IPS-20b (cell line): ENCODE measurements at regions not wholly inside any gene's neighbourhood (a gene's known extent, or its start where the extent isn't known, plus 50 kb on each side); places are given as distances from the start of the nearest gene placed in this dataset.
"Not testable (repeated sequence)": the region's sequence is repeated elsewhere in the genome, so short reads cannot be mapped to it uniquely, and the experiment has no call there.

Experiments
- H3K27ac ChIP-seq: one replicate; pipeline ENCODE4 v1.5.1; 2013; ENCODE audit warnings: low read length
- H3K27me3 ChIP-seq: 2 replicates; pipeline ENCODE4 v1.6.1; 2013; ENCODE audit warnings: mild to moderate bottlenecking, low read length, inconsistent platforms; ENCODE audit not compliant: insufficient read depth
- H3K36me3 ChIP-seq: 2 replicates; pipeline ENCODE4 v1.6.1; 2013; ENCODE audit warnings: low read depth, mild to moderate bottlenecking, inconsistent platforms, low read length, moderate library complexity; ENCODE audit not compliant: insufficient read depth
- H3K4me1 ChIP-seq: 2 replicates; pipeline ENCODE4 v1.6.1; 2013; ENCODE audit warnings: mild to moderate bottlenecking, control low read depth, inconsistent platforms, low read length, moderate library complexity; ENCODE audit not compliant: insufficient read depth
- H3K4me3 ChIP-seq: 2 replicates; pipeline ENCODE4 v1.5.1; 2013; ENCODE audit warnings: mild to moderate bottlenecking, low read length, inconsistent platforms
- H3K9ac ChIP-seq: 2 replicates; pipeline ENCODE4 v1.6.1; 2013; ENCODE audit warnings: low read depth, mild to moderate bottlenecking, inconsistent platforms, low read length, moderate library complexity
- H3K9me3 ChIP-seq: 2 replicates; pipeline ENCODE4 v1.6.1; 2013; ENCODE audit warnings: mild to moderate bottlenecking, low read depth, low read length, inconsistent platforms; ENCODE audit not compliant: insufficient read depth

- Histone ChIP-seq H3K9ac (no peak overlapping the region), H3K9me3 (no peaks in the 10 kb centered on the region), H3K27me3 (no peaks in the 10 kb centered on the region), H3K27ac (no peak overlapping the region), H3K4me3 (no peak overlapping the region), H3K4me1 (no peaks in the 10 kb centered on the region), H3K36me3 (no peaks in the 10 kb centered on the region)
Measured at GRCh38 chr2:150260636-150261035, 226.8 kb downstream of the RND3 start.

GRCh38 chr2:150259746-150260145 lies 227.7 kb downstream of the RND3 start:
- no peaks in the 10 kb centered on the region for H3K27me3 ChIP-seq
- H3K4me1 ChIP-seq: no peaks in the 10 kb centered on the region
- H3K27ac ChIP-seq: no peak overlapping the region
- no peak overlapping the region for H3K9ac ChIP-seq
- H3K36me3 ChIP-seq: no peaks in the 10 kb centered on the region
- no peak overlapping the region for H3K4me3 ChIP-seq
- no peaks in the 10 kb centered on the region for H3K9me3 ChIP-seq

- H3K9ac ChIP-seq: no peak overlapping the region
- no peaks in the 10 kb centered on the region for H3K36me3 ChIP-seq
- H3K27me3 ChIP-seq: no peaks in the 10 kb centered on the region
Measured at GRCh38 chr2:150258781-150259307, 228.6 kb downstream of the RND3 start.

DNA sequence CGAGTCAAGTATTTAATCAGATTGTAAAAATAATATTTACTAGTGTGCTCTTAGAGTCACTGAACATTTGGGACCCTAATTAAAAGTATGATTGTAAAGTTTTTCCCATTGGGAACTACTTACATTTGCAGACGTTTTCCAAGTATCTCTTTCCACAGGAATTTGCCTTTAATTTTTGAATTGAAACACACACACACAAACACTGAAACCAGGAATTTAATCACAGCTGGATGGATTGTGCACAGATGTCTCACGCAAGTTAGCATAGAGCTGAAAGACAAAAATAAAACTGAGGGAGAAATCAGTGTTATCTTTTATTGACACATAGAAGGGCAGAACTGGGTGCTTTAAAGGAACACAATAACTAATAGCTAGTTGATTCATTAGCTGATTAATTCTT lies 230.7 kb downstream of the RND3 start:
- Histone ChIP-seq H3K9ac (no peak overlapping the region), H3K36me3 (no peaks in the 10 kb centered on the region), H3K9me3 (no peaks in the 10 kb centered on the region), H3K4me3 (no peak overlapping the region), H3K27ac (no peak overlapping the region), H3K27me3 (no peaks in the 10 kb centered on the region), H3K4me1 (no peaks in the 10 kb centered on the region)

More at GRCh38 chr2:150258781-150259307, 228.6 kb downstream of the RND3 start:
- Histone ChIP-seq H3K27ac (no peak overlapping the region), H3K4me3 (no peak overlapping the region), H3K9me3 (no peaks in the 10 kb centered on the region), H3K4me1 (no peaks in the 10 kb centered on the region)

DNA sequence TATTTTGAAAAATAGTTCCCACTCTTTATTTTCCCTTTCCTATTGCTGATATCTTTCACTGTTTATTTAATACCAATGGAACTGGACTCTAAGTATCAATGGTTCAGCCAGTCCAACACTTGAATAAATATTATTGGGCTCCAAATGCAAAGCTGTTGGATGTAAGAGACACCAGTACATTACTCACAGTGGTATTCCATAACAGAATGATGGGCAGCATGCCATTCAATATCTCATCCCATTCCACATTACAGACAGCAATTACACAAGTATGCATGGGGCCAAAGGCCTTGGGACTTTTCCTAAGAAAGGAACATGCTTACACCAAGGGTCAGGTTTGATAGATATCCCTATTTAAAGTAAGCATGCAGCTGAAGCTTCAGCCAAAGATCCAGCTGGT lies 231.9 kb downstream of the RND3 start:
- Histone ChIP-seq H3K36me3 (no peaks in the 10 kb centered on the region), H3K9me3 (no peaks in the 10 kb centered on the region), H3K4me1 (no peaks in the 10 kb centered on the region), H3K4me3 (no peak overlapping the region), H3K9ac (no peak overlapping the region), H3K27ac (no peak overlapping the region), H3K27me3 (no peaks in the 10 kb centered on the region)

DNA sequence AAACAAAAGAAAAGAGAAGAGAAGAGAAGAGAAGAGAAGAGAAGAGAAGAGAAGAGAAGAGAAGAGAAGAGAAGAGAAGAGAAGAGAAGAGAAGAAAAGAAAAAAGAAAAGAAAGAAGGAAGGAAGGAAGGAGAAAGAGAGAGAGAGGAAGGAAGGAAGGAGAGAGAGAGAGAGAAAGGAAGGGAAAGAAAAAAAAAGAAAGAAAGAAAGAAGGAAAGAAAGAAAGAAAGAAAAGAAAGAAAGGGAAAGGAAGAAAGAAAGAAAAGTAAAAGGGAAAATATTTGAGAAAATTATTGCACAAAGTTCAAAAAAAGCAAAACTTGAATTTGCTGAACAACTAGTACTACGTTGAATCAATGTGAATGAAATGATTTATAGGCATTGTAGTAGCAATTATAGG lies 237.7 kb downstream of the RND3 start:
- H3K4me1 ChIP-seq, H3K36me3 ChIP-seq, H3K27me3 ChIP-seq, H3K4me3 ChIP-seq, H3K9me3 ChIP-seq, H3K9ac ChIP-seq, H3K27ac ChIP-seq: not testable (repeated sequence)

DNA sequence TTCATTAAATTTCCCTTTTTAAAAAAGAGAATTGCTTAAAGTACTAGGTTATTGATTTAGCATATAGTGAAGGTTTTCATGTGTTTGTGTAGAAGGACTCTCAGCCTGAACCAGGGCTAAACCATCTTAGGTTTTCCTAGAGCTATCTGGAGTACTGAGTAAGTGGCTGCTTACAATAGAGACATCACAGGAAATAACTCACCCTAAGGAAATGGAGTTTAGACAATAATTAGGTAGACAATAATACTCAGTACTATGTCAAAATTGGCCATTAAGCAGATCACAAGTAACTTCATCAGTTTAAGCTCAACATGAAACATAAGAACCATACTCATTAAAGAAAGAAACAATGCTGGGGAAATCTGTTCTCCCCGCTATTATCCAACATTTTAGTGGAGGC lies 240.0 kb downstream of the RND3 start:
- Histone ChIP-seq H3K4me1 (no peaks in the 10 kb centered on the region), H3K27ac (no peak overlapping the region), H3K4me3 (no peak overlapping the region), H3K9ac (no peak overlapping the region), H3K36me3 (no peaks in the 10 kb centered on the region), H3K9me3 (no peaks in the 10 kb centered on the region), H3K27me3 (no peaks in the 10 kb centered on the region)

- Histone ChIP-seq H3K27ac (no peak overlapping the region), H3K9me3 (no peaks in the 10 kb centered on the region), H3K4me1 (no peaks in the 10 kb centered on the region), H3K27me3 (no peaks in the 10 kb centered on the region), H3K36me3 (no peaks in the 10 kb centered on the region), H3K4me3 (no peak overlapping the region), H3K9ac (no peak overlapping the region)
Measured at GRCh38 chr2:150234787-150235446, 252.6 kb downstream of the RND3 start.

- Histone ChIP-seq H3K27ac (no peak overlapping the region), H3K9me3 (no peaks in the 10 kb centered on the region), H3K4me1 (no peaks in the 10 kb centered on the region), H3K9ac (no peak overlapping the region), H3K36me3 (no peaks in the 10 kb centered on the region), H3K27me3 (no peaks in the 10 kb centered on the region), H3K4me3 (no peak overlapping the region)
Measured at GRCh38 chr2:150232871-150233270, 254.6 kb downstream of the RND3 start.

DNA sequence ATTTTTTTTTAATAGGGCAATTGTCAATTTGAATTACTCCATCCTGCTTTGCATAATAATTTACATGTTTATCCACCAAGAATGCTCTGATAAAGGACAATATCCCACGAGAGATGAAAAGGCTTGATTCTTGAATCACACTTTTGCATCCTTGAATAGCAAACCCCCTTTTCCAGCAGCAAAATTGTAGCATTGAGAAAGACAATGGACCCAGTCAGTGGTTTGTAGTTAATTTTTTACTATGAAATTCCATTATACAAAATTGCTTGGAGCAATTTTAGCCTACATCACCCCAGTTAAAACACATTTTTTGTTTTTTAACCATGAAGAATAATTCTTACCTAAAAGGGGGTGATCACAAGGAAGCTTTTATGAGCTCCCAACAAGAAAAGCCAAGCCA lies 255.1 kb downstream of the RND3 start:
- H3K9me3 ChIP-seq: no peaks in the 10 kb centered on the region
- no peaks in the 10 kb centered on the region for H3K36me3 ChIP-seq
- H3K4me3 ChIP-seq: no peak overlapping the region
- no peaks in the 10 kb centered on the region for H3K4me1 ChIP-seq
- H3K27me3 ChIP-seq: no peaks in the 10 kb centered on the region
- H3K27ac ChIP-seq: no peak overlapping the region
- H3K9ac ChIP-seq: no peak overlapping the region

DNA sequence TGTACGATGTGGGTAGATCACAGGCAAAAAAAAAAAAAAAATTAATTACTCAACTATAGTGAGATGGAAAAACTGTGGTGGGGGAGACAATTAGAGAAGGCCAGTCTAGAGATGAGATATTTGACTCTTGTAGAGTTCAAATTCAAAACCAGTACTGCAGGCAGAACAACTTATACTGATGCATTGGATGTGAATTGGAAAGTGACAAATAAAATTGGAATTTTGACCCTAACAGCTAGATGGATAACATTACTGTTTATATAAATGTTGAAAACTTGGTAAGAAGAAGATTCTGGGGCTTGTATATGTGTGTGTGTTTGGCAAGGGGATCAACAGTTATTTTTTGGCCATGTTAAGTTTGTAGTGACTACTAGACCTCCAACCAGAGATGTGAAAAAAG lies 256.9 kb downstream of the RND3 start:
- H3K9ac ChIP-seq: no peak overlapping the region
- H3K27ac ChIP-seq: no peak overlapping the region
- H3K4me1 ChIP-seq: no peaks in the 10 kb centered on the region
- no peak overlapping the region for H3K4me3 ChIP-seq
- no peaks in the 10 kb centered on the region for H3K9me3 ChIP-seq
- no peaks in the 10 kb centered on the region for H3K27me3 ChIP-seq
- no peaks in the 10 kb centered on the region for H3K36me3 ChIP-seq

DNA sequence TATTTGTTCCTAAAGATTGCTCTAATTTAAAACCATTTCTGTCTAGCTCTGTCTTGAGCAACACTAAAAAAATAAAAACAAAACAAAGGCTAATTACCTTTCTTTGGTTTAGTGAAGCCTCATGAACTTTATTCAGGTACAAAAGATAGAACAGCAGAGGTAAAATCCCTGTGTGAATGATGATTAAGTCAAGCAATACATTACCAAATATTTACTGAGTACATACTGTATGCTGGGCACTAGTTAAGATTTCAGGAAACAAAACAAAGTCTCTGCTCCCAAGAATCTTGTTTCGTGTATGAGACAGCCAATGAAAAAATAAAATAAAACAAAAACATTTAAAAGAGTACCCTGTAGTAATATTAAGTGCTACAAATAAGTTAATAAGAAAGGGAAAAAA lies 257.5 kb downstream of the RND3 start:
- Histone ChIP-seq H3K27ac (no peak overlapping the region), H3K9me3 (no peaks in the 10 kb centered on the region), H3K27me3 (no peaks in the 10 kb centered on the region), H3K4me1 (no peaks in the 10 kb centered on the region), H3K36me3 (no peaks in the 10 kb centered on the region), H3K4me3 (no peak overlapping the region), H3K9ac (no peak overlapping the region)
